GM12878 (cell line): ENCODE measurements at regions not wholly inside any gene's neighbourhood (a gene's known extent, or its start where the extent isn't known, plus 50 kb on each side); places are given as distances from the start of the nearest gene placed in this dataset.

Experiments used
- ATAC-seq: fragments of 200-7000 bp; cut with Tn5 transposase; 3 replicates; pipeline ENCODE4 v1.9.1; 2020; ENCODE audit warnings: mild to moderate bottlenecking, moderate library complexity
- BruUV-seq: library from RNA; stranded (reverse); fragments of 400-500 nt; replicated peaks from 2 replicates; lab custom pipeline; 2021; lab: Mats Ljungman, UMichigan
- CTCF ChIA-PET: fragments of 300-600 bp; sonication (Branson Sonifier 250); formaldehyde crosslinking; extraction: SDS; loops from one replicate; lab custom pipeline; 2021; ENCODE audit warnings: inconsistent platforms; lab: Yijun Ruan, JAX
- POLR2A ChIA-PET: fragments of 350-600 bp; formaldehyde crosslinking; extraction: SDS; loops from one replicate; lab custom pipeline; 2021; ENCODE audit warnings: inconsistent platforms; lab: Charles Lee
- RAD21 ChIA-PET: fragments of 300-600 bp; sonication (Branson Sonifier 250); formaldehyde crosslinking; loops from one replicate; lab custom pipeline; 2023; ENCODE audit warnings: antibody characterized with exemption; ENCODE audit not compliant: unreplicated experiment; lab: Charles Lee
- SMC1A ChIA-PET: fragments of 300-600 bp; sonication (Branson Sonifier 250); formaldehyde crosslinking; loops from one replicate; lab custom pipeline; 2023; ENCODE audit not compliant: unreplicated experiment, uncharacterized antibody; lab: Charles Lee
- DNase-seq: peaks from one replicate; pipeline ENCODE4 v3.0.0-alpha.2; 2011; ENCODE audit warnings: low read depth, low spot score
- FAIRE-seq: peaks from 3 replicates; lab custom pipeline; 2011; peaks lifted over from hg19 to GRCh38; lab: Jason Lieb, UNC
- H2AFZ ChIP-seq: 2 replicates; pipeline ENCODE4 v1.6.0; 2011; ENCODE audit warnings: low read depth, low read length, control low read depth; ENCODE audit not compliant: control insufficient read depth
- H3K27ac ChIP-seq: 2 replicates; pipeline ENCODE4 v1.5.1; 2011; ENCODE audit warnings: control low read depth; ENCODE audit not compliant: control insufficient read depth, insufficient read depth
- H3K27me3 ChIP-seq, 2 experiments: replicated peaks in 1 of 2; 2 replicates each; pipeline versions ENCODE4 v1.6.0 to v1.6.1; 2011; ENCODE audit warnings: low read length in 1 of 2; ENCODE audit not compliant: control insufficient read depth in 2 of 2, insufficient read depth in 2 of 2
- H3K36me3 ChIP-seq, 2 experiments: 2 replicates each; pipeline ENCODE4 v1.5.1; 2011; ENCODE audit warnings: low read length in 1 of 2; ENCODE audit not compliant: control insufficient read depth in 2 of 2, insufficient read depth in 2 of 2
- H3K4me1 ChIP-seq: 2 replicates; pipeline ENCODE4 v1.6.1; 2011; ENCODE audit warnings: mild to moderate bottlenecking, low read length, moderate library complexity, mixed read lengths; ENCODE audit not compliant: control insufficient read depth, insufficient read depth
- H3K4me2 ChIP-seq: 2 replicates; pipeline ENCODE4 v1.6.0; 2011; ENCODE audit warnings: control low read depth; ENCODE audit not compliant: control insufficient read depth, insufficient read depth
- H3K4me3 ChIP-seq: fragments of 200-600 bp; sonication (generic); 2 replicates; pipeline ENCODE4 v1.5.1; 2016
- H3K79me2 ChIP-seq: 2 replicates; pipeline ENCODE4 v1.6.0; 2011; ENCODE audit warnings: low read length; ENCODE audit not compliant: control insufficient read depth, insufficient read depth
- H3K9ac ChIP-seq: 2 replicates; pipeline ENCODE4 v1.8.0; 2011; ENCODE audit warnings: low read length, control low read depth, mixed read lengths; ENCODE audit not compliant: control insufficient read depth, insufficient read depth
- H3K9me3 ChIP-seq: replicated peaks from 3 replicates; pipeline ENCODE4 v1.5.1; 2011; ENCODE audit warnings: mild to moderate bottlenecking, low read length; ENCODE audit not compliant: control insufficient read depth, insufficient read depth
- H4K20me1 ChIP-seq: 2 replicates; pipeline ENCODE4 v1.6.0; 2011; ENCODE audit not compliant: control insufficient read depth, insufficient read depth
- CBX3 ChIP-seq: fragments of 200-600 bp; sonication (generic); IDR thresholded peaks from 2 replicates; pipeline ENCODE4 v1.6.1; 2016; ENCODE audit warnings: low read depth, borderline replicate concordance
- CREM ChIP-seq: IDR thresholded peaks from 2 replicates; pipeline ENCODE4 v1.6.1; 2014; ENCODE audit warnings: antibody characterized with exemption, low read depth
- EED ChIP-seq: sonication (generic); IDR thresholded peaks from 2 replicates; pipeline ENCODE4 v1.6.1; 2016; ENCODE audit warnings: antibody characterized with exemption, low read depth
- KAT2A ChIP-seq: conservative IDR thresholded peaks from 2 replicates; pipeline ENCODE4 v1.6.1; 2011; ENCODE audit warnings: low read depth, low read length; ENCODE audit not compliant: control insufficient read depth
- MTA2 ChIP-seq: fragments of 450-650 bp; IDR thresholded peaks from 2 replicates; pipeline ENCODE4 v1.6.1; 2016; ENCODE audit warnings: low read depth, mild to moderate bottlenecking, moderate library complexity
- NFYB ChIP-seq: IDR thresholded peaks from 2 replicates; pipeline ENCODE4 v1.6.1; 2011; ENCODE audit warnings: low read depth, mild to moderate bottlenecking, low read length, improper control_type of control experiment, moderate library complexity; ENCODE audit not compliant: insufficient read depth
- USF1 ChIP-seq: IDR thresholded peaks from 2 replicates; pipeline ENCODE4 v1.6.1; 2011; ENCODE audit warnings: borderline replicate concordance, low read depth, mild to moderate bottlenecking, moderate library complexity, mixed read lengths, low read length; ENCODE audit not compliant: insufficient read depth; ENCODE audit errors: extremely low read length
- ZSCAN29 ChIP-seq: fragments of 450-650 bp; IDR thresholded peaks from 2 replicates; pipeline ENCODE4 v1.6.1; 2017; ENCODE audit warnings: mild to moderate bottlenecking, moderate library complexity
- whole genome bisulfite sequencing: methylation state at CpG from one replicate; pipeline ENCODE4 v1.1.6; 2016; ENCODE audit warnings: low lambda C conversion rate; ENCODE audit not compliant: insufficient replicate concordance, insufficient coverage; ENCODE audit errors: missing lambda C conversion rate; 5-methylcytosine and 5-hydroxymethylcytosine counted together
- in situ Hi-C: fragments of 300-500 bp; cut with MboI; formaldehyde crosslinking; loops from 9 replicates; pipeline ENCODE4 v1.14.3; 2018; ENCODE audit warnings: mixed read lengths
- intact Hi-C: fragments of 100-400 bp; cut with micrococcal nuclease; formaldehyde crosslinking; loops from one replicate; pipeline ENCODE4 v1.14.2; 2022; ENCODE audit not compliant: unreplicated experiment
- TF ChIP-seq, protein P1 (sequence below): fragments of 450-650 bp; IDR thresholded peaks from 2 replicates; pipeline ENCODE4 v1.6.1; 2017; ENCODE audit warnings: low read depth, mild to moderate bottlenecking, moderate library complexity

DNA sequence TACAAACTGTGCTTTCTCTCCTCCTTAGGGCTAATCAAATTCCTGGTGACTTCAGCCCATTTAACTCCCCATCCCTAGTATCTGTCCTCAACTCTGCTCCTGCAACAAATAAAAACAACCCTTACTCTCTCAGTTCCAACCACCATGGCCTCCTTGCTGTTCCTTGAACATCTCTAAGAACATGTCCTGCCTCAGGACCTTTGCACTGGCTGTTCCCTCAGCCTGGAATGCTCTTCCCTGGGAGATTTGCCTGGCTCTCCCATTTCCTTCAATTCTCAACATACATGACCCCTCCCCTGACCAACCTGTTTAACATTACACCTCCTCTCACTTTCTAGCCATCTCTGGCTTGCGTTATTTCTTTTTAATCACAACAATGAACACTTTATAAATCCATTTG, 170.5 kb downstream of the PTPN11 start:
- ChIA-PET POLR2A (no interaction called here), RAD21 (no interaction called here), CTCF (no interaction called here), SMC1A (no interaction called here)
- 20% methylated on average over 1 of the region's 1 CpG for WGBS
- Histone ChIP-seq H3K4me2 (no peak overlapping the region), H3K9me3 (no peaks in the 10 kb centered on the region), H4K20me1 (no peaks in the 10 kb centered on the region), H2AFZ (no peak overlapping the region), H3K79me2 (no peaks in the 10 kb centered on the region), H3K36me3 (no peaks in the 10 kb centered on the region), H3K27ac (no peak overlapping the region), H3K4me1 (no peaks in the 10 kb centered on the region), H3K27me3 (no peaks in the 10 kb centered on the region), H3K9ac (no peak overlapping the region), H3K4me3 (no peak overlapping the region)
- DNase-seq (no peak), FAIRE-seq (no peak), ATAC-seq (no peak)
- BruUV-seq = no TSS peak
- intact Hi-C loops = no loop called here
- TF ChIP-seq CBX3 = no peak
- TF ChIP-seq, protein P1, sequence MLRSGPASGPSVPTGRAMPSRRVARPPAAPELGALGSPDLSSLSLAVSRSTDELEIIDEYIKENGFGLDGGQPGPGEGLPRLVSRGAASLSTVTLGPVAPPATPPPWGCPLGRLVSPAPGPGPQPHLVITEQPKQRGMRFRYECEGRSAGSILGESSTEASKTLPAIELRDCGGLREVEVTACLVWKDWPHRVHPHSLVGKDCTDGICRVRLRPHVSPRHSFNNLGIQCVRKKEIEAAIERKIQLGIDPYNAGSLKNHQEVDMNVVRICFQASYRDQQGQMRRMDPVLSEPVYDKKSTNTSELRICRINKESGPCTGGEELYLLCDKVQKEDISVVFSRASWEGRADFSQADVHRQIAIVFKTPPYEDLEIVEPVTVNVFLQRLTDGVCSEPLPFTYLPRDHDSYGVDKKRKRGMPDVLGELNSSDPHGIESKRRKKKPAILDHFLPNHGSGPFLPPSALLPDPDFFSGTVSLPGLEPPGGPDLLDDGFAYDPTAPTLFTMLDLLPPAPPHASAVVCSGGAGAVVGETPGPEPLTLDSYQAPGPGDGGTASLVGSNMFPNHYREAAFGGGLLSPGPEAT = no peak
- TF ChIP-seq KAT2A = no peak
- TF ChIP-seq EED = no peak
- TF ChIP-seq ZSCAN29 = no peak
- no peak for TF ChIP-seq USF1
- TF ChIP-seq NFYB = no peak
- TF ChIP-seq CREM = no peak
- no peak for TF ChIP-seq MTA2
- in situ Hi-C loops = no loop called here
